ENCODE measurements at regions not wholly inside any gene's neighbourhood (a gene's known extent, or its start where the extent isn't known, plus 50 kb on each side); places are given as distances from the start of the nearest gene placed in this dataset.

DNA sequence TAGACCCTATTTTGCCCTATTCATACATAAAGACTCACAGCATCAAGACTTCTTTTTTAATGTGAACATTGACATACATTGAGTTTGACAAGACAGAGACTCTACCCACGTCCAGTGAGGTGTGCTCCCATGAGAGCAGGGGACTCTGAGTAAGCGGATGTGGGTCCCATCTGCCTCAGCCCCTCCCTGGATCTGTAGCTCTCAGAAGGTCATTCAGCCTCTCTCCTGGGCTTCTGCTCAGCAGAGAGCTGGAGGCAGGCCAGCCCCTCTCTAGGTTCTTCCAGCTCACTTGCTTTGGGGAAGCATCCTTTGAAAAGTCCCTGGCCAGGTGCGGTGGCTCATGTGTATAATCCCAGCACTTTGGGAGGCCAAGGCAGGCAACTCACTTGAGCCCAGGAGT is 146.9 kb upstream of the ZMIZ1 start:
- Histone ChIP-seq H3K9me3 (ENCODE audit: control insufficient read depth in 1 of 2, low read length in 2 of 2) (no peaks in the 10 kb centered on the region), H3K36me3 (ENCODE audit: control insufficient read depth in 1 of 2, insufficient read depth in 2 of 2, low read length in 2 of 2) (no peaks in the 10 kb centered on the region), H3K4me3 (ENCODE audit: low read depth in 1 of 2, low read length in 2 of 2) (no peak overlapping the region), H3K27ac (ENCODE audit: low read depth, low read length) (no peak overlapping the region), H3K9ac (ENCODE audit: low read depth in 1 of 2, low read length in 2 of 2) (no peak overlapping the region), H3K27me3 (ENCODE audit: control insufficient read depth in 1 of 2, insufficient read depth in 2 of 2, low read length in 2 of 2) (peaks cover 0 to 3% of the 10 kb centered on the region in 2 donors), H3K4me1 (ENCODE audit: control insufficient read depth in 1 of 2, insufficient read depth in 2 of 2, low read length in 2 of 2) (peaks cover 17 to 20% of the 10 kb centered on the region in 2 donors)

DNA sequence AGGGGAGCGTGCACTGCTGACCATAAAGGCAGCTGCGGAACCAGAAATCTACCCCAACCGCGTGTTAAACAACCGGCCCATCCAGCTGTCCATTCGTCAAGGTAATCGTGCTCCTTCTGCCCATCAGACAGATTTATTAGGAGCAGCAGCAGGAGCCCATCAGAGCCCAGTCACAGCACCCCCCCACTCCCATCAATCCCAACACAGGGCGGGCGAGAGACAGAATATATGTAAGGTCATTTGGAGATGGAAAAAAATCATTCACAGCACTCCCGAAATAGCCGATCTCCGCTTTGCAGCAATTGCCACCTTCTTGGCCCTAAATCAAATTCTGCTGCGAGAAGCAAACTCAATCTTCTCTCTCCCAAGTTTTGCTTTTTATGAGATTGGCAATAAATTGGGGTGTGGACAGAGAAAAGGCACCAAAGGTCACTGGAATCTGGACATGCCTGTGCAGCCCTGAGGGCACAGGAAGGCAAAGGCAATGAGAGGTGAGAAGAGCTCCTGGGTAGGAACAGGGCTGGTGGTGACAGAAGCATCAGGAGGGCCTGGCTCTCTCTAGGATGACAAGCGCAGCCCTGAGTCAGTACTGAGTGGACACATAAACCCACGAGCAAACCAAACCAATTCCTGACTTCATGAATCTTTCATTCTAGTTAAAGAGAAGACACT is 145.0 kb upstream of the ZMIZ1 start:
- Histone ChIP-seq H3K9me3 (ENCODE audit: control insufficient read depth in 1 of 2, low read length in 2 of 2) (no peaks in the 10 kb centered on the region), H3K36me3 (ENCODE audit: control insufficient read depth in 1 of 2, insufficient read depth in 2 of 2, low read length in 2 of 2) (no peaks in the 10 kb centered on the region), H3K4me1 (ENCODE audit: control insufficient read depth in 1 of 2, insufficient read depth in 2 of 2, low read length in 2 of 2) (peaks cover 17 to 20% of the 10 kb centered on the region in 2 donors), H3K4me3 (ENCODE audit: low read depth in 1 of 2, low read length in 2 of 2) (peak overlapping the region in 1 of 2 donors; percentile 7), H3K27me3 (ENCODE audit: control insufficient read depth in 1 of 2, insufficient read depth in 2 of 2, low read length in 2 of 2) (peaks cover 0 to 3% of the 10 kb centered on the region in 2 donors), H3K9ac (ENCODE audit: low read depth in 1 of 2, low read length in 2 of 2) (no peak overlapping the region), H3K27ac (ENCODE audit: low read depth, low read length) (no peak overlapping the region)

DNA sequence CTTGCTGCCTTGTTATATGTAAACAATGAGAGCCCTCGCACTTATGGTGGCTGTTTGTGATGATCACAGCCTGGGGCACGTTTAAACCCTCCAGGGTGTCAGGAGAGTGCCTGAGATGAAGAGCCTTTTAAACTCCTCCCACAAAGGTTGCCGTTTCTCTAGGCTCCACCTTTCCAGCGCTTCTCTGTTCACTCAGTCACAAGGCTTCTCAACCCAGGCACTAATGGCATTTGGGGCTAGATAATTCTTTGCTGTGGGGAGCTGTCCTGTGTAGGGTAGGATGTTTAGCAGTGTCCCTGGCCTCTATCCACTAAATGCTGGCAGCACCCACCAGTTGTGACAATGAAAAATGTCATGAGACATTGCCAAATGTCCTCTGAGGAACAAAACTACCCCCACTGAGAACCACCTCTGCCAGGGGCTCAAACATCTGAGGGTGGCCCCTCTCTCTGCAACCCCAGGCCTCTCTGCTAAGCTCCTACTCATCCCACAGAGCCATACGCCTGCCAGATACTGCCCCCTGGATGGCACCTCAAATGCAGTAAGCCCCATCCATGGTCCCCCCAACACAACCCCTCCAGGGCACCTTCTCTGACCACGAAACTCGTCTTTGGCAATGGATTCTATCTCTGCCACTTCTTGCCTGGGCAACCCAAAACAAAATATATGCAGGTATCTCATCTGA is 144.3 kb upstream of the ZMIZ1 start:
- H3K27me3 ChIP-seq (ENCODE audit: control insufficient read depth in 1 of 2, insufficient read depth in 2 of 2, low read length in 2 of 2), result peaks cover 0 to 3% of the 10 kb centered on the region in 2 donors
- no peak overlapping the region for H3K9ac ChIP-seq (ENCODE audit: low read depth in 1 of 2, low read length in 2 of 2)
- no peak overlapping the region for H3K4me3 ChIP-seq (ENCODE audit: low read depth in 1 of 2, low read length in 2 of 2)
- H3K4me1 ChIP-seq (ENCODE audit: control insufficient read depth in 1 of 2, insufficient read depth in 2 of 2, low read length in 2 of 2), result peaks cover 17 to 20% of the 10 kb centered on the region in 2 donors
- no peak overlapping the region for H3K27ac ChIP-seq (ENCODE audit: low read depth, low read length)
- no peaks in the 10 kb centered on the region for H3K36me3 ChIP-seq (ENCODE audit: control insufficient read depth in 1 of 2, insufficient read depth in 2 of 2, low read length in 2 of 2)
- no peaks in the 10 kb centered on the region for H3K9me3 ChIP-seq (ENCODE audit: control insufficient read depth in 1 of 2, low read length in 2 of 2)

DNA sequence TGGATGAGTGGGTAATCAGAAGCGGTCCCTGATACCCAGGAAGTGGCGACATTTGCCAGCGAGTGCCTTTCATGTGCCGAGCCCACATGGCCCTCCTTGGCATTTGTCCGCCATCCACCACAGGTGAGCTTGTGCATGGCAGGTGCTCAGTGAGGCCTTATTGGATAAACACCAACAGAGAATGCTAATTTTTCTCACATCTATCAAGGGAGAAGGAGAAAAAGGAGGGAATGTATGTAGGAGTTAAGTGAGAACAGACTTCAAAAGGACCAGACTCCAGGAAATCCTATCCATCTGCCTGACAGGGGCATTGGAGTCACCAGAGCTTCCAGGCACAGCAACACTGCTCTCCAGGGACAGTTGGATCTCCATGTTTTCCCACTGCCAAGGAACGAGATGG is 143.5 kb upstream of the ZMIZ1 start:
- Histone ChIP-seq H3K4me1 (ENCODE audit: control insufficient read depth in 1 of 2, insufficient read depth in 2 of 2, low read length in 2 of 2) (peaks cover 17 to 20% of the 10 kb centered on the region in 2 donors), H3K9ac (ENCODE audit: low read depth in 1 of 2, low read length in 2 of 2) (no peak overlapping the region), H3K27ac (ENCODE audit: low read depth, low read length) (no peak overlapping the region), H3K36me3 (ENCODE audit: control insufficient read depth in 1 of 2, insufficient read depth in 2 of 2, low read length in 2 of 2) (no peaks in the 10 kb centered on the region), H3K9me3 (ENCODE audit: control insufficient read depth in 1 of 2, low read length in 2 of 2) (no peaks in the 10 kb centered on the region), H3K27me3 (ENCODE audit: control insufficient read depth in 1 of 2, insufficient read depth in 2 of 2, low read length in 2 of 2) (no peaks in the 10 kb centered on the region), H3K4me3 (ENCODE audit: low read depth in 1 of 2, low read length in 2 of 2) (no peak overlapping the region)

DNA sequence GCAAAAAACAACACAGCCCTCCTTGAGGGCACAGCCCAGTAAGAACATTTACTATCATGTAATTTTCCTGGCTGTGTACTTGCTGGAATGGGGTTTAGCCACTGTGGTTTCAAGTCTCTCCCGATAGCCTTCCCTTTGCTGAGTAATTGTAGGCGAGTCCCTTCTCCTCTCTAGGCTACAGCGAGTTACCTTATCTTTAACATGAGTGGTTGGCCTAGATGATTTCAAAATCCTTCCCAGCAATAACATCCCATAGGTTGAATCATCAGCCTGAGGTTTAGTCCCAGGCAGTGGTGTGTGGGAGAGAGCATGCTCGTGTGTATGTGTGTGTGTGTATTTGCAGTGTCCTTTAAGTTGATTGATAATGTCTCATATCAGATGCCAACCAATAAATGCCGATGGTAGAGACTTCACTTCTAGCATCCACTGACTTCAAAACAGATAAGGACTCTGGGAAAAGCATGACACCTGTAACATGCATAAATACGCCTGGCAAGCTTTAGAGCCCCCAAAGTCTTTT is 142.9 kb upstream of the ZMIZ1 start:
- Histone ChIP-seq H3K9ac (ENCODE audit: low read depth in 1 of 2, low read length in 2 of 2) (no peak overlapping the region), H3K36me3 (ENCODE audit: control insufficient read depth in 1 of 2, insufficient read depth in 2 of 2, low read length in 2 of 2) (no peaks in the 10 kb centered on the region), H3K4me1 (ENCODE audit: control insufficient read depth in 1 of 2, insufficient read depth in 2 of 2, low read length in 2 of 2) (peaks cover 17 to 21% of the 10 kb centered on the region in 2 donors), H3K27ac (ENCODE audit: low read depth, low read length) (no peak overlapping the region), H3K9me3 (ENCODE audit: control insufficient read depth in 1 of 2, low read length in 2 of 2) (no peaks in the 10 kb centered on the region), H3K27me3 (ENCODE audit: control insufficient read depth in 1 of 2, insufficient read depth in 2 of 2, low read length in 2 of 2) (no peaks in the 10 kb centered on the region), H3K4me3 (ENCODE audit: low read depth in 1 of 2, low read length in 2 of 2) (no peak overlapping the region)

DNA sequence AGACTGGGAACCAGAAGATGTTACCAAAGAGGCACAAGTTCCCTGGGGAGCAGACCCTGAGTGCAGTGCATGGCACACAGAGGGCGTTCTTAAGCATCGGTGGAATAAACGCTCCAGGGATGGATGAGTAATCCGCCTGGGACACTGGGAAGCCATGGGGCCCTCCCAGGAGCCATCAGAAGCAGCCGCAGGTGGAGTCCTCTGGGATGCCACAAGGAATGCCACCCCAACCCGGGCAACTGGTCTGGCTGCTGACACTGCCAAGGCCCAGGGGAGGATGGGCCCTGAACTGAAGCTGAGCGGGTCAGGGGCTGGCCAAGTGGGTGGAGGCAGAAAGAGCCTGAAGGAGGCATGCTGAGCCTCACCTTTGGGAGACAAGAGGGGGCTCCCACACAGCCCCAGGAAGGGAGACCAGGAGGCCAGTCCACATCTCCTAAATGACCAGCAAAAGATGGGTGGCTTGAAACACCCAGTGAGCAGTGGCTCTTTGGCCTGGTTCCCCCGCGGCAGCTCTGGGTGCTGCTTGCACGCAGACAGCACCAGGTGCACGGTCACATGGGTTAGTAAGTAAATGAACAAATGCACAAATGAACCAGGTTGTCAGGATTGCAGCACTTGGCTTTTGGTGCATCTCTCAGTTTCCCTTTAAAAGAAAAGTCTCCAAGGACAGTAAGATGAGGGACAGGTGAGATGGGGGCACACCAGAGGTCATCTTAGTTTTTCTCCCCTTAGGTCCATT is 141.3 kb upstream of the ZMIZ1 start:
- Histone ChIP-seq H3K9me3 (ENCODE audit: control insufficient read depth in 1 of 2, low read length in 2 of 2) (no peaks in the 10 kb centered on the region), H3K4me1 (ENCODE audit: control insufficient read depth in 1 of 2, insufficient read depth in 2 of 2, low read length in 2 of 2) (peaks cover 17 to 27% of the 10 kb centered on the region in 2 donors), H3K36me3 (ENCODE audit: control insufficient read depth in 1 of 2, insufficient read depth in 2 of 2, low read length in 2 of 2) (no peaks in the 10 kb centered on the region), H3K27ac (ENCODE audit: low read depth, low read length) (no peak overlapping the region), H3K27me3 (ENCODE audit: control insufficient read depth in 1 of 2, insufficient read depth in 2 of 2, low read length in 2 of 2) (no peaks in the 10 kb centered on the region), H3K9ac (ENCODE audit: low read depth in 1 of 2, low read length in 2 of 2) (no peak overlapping the region), H3K4me3 (ENCODE audit: low read depth in 1 of 2, low read length in 2 of 2) (no peak overlapping the region)

DNA sequence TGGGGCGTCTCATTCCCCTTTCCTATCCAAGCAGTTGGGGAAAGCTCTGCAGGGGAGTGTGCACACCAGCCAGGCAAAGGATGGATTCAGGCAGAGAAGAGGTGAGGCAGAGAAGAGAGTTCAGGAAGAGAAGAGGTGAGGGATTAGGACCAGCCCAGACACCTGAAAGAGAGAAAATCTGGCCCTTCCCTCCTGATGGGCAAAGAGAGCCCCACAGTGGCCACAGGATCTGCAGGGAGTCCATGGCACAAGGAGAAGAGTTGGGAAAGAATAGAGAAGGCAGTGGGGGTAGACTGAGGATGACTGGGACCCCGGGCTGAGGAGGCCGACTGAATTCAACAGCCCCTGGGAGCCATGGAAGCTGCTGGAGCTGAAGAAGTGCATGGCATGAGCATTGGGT is 140.4 kb upstream of the ZMIZ1 start:
- no peaks in the 10 kb centered on the region for H3K9me3 ChIP-seq (ENCODE audit: control insufficient read depth in 1 of 2, low read length in 2 of 2)
- H3K4me1 ChIP-seq (ENCODE audit: control insufficient read depth in 1 of 2, insufficient read depth in 2 of 2, low read length in 2 of 2), result peaks cover 12 to 27% of the 10 kb centered on the region in 2 donors
- H3K27ac ChIP-seq (ENCODE audit: low read depth, low read length), result no peak overlapping the region
- H3K9ac ChIP-seq (ENCODE audit: low read depth in 1 of 2, low read length in 2 of 2), result no peak overlapping the region
- no peak overlapping the region for H3K4me3 ChIP-seq (ENCODE audit: low read depth in 1 of 2, low read length in 2 of 2)
- no peaks in the 10 kb centered on the region for H3K27me3 ChIP-seq (ENCODE audit: control insufficient read depth in 1 of 2, insufficient read depth in 2 of 2, low read length in 2 of 2)
- H3K36me3 ChIP-seq (ENCODE audit: control insufficient read depth in 1 of 2, insufficient read depth in 2 of 2, low read length in 2 of 2), result no peaks in the 10 kb centered on the region

DNA sequence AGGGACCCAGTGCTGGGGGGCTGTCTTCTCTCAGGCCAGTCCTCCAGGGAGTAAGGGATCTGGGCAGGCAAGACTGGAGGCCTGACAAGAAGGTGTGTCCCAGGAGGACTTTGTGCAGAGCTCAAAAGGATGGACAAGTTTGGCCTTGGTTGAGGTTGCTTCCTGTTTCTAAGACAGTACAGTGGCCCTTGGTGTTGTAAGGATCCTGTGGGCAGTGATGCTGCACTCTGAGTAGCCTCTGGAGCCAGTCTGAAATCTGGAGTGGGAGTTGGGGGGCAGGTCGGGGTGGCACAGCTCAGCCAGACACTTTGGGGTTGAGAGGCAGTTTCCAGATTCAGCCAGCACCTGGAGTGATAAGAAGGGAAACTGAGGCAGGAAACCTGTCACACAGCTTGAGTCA is 139.2 kb upstream of the ZMIZ1 start:
- Histone ChIP-seq H3K27me3 (ENCODE audit: control insufficient read depth in 1 of 2, insufficient read depth in 2 of 2, low read length in 2 of 2) (no peaks in the 10 kb centered on the region), H3K9me3 (ENCODE audit: control insufficient read depth in 1 of 2, low read length in 2 of 2) (no peaks in the 10 kb centered on the region), H3K27ac (ENCODE audit: low read depth, low read length) (no peak overlapping the region), H3K4me1 (ENCODE audit: control insufficient read depth in 1 of 2, insufficient read depth in 2 of 2, low read length in 2 of 2) (peaks cover 0 to 15% of the 10 kb centered on the region in 2 donors), H3K9ac (ENCODE audit: low read depth in 1 of 2, low read length in 2 of 2) (no peak overlapping the region), H3K36me3 (ENCODE audit: control insufficient read depth in 1 of 2, insufficient read depth in 2 of 2, low read length in 2 of 2) (no peaks in the 10 kb centered on the region), H3K4me3 (ENCODE audit: low read depth in 1 of 2, low read length in 2 of 2) (no peak overlapping the region)

DNA sequence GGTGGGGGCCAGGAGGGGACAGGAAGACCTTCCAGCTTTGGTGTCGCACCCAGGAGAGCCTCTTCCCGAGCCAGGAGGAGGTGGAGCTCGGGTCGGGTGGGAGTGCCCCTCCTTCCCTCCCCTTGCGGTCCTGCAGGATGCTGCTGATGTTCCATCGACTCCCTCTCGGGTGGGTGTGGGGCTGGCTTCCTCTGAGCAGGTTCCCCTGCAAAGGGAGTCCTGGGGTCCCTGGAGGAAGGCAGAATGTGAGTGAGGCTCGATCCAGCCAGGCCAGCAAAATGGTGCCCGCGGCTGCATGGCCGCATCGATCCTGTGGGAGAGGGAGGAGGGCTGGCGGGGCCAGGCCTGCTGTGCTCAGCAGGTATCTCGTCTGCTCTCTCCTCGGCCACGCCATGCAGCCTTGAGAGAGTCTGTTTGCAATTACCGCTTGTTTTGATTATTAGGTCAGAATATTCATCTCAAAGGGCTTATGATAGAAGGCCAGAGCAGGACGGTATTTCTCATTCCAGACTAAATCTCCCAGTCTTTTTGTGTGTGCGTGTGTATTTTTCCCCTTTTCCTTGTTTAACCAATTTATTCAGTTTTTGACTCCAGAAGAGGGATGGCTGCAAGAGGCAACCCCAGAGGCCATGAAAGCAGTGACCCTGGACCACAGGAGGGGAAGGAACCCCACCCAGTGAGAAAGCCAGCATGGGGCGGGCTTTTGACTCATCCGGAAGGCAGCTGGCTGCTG is 137.3 kb upstream of the ZMIZ1 start:
- Histone ChIP-seq H3K9ac (ENCODE audit: low read depth in 1 of 2, low read length in 2 of 2) (no peak overlapping the region), H3K4me1 (ENCODE audit: control insufficient read depth in 1 of 2, insufficient read depth in 2 of 2, low read length in 2 of 2) (peaks cover 3 to 7% of the 10 kb centered on the region in 2 donors), H3K36me3 (ENCODE audit: control insufficient read depth in 1 of 2, insufficient read depth in 2 of 2, low read length in 2 of 2) (no peaks in the 10 kb centered on the region), H3K9me3 (ENCODE audit: control insufficient read depth in 1 of 2, low read length in 2 of 2) (no peaks in the 10 kb centered on the region), H3K27me3 (ENCODE audit: control insufficient read depth in 1 of 2, insufficient read depth in 2 of 2, low read length in 2 of 2) (no peaks in the 10 kb centered on the region), H3K4me3 (ENCODE audit: low read depth in 1 of 2, low read length in 2 of 2) (no peak overlapping the region), H3K27ac (ENCODE audit: low read depth, low read length) (no peak overlapping the region)
